H1 (cell line): ENCODE measurements at regions not wholly inside any gene's neighbourhood (a gene's known extent, or its start where the extent isn't known, plus 50 kb on each side); places are given as distances from the start of the nearest gene placed in this dataset.

Source experiments
- BACH1 ChIP-seq: IDR thresholded peaks from 2 replicates; pipeline ENCODE4 v1.6.1; 2012; ENCODE audit warnings: low read length, improper control_type of control experiment
- BCL11A ChIP-seq, 2 experiments: IDR thresholded peaks; one replicate each; pipeline ENCODE4 v1.6.1; 2011; ENCODE audit warnings: low read depth in 2 of 2, low read length in 2 of 2, mild to moderate bottlenecking in 2 of 2
- CHD7 ChIP-seq: fragments of 300-600 bp; sonication (generic); IDR thresholded peaks from 2 replicates; pipeline ENCODE4 v1.7.1; 2012; ENCODE audit warnings: low read length, moderate library complexity, mild to moderate bottlenecking, inconsistent platforms; ENCODE audit not compliant: insufficient replicate concordance
- E2F6 ChIP-seq: IDR thresholded peaks from 2 replicates; pipeline ENCODE4 v1.6.1; 2012; ENCODE audit warnings: inconsistent platforms
- FOSL1 ChIP-seq: IDR thresholded peaks from 2 replicates; pipeline ENCODE4 v1.6.1; 2011; ENCODE audit warnings: mild to moderate bottlenecking, low read depth, low read length, moderate library complexity; ENCODE audit not compliant: insufficient read depth
- KDM1A ChIP-seq: fragments of 200-600, 300-600 bp; sonication (generic); IDR thresholded peaks from 2 replicates; pipeline ENCODE4 v1.7.1; 2016; ENCODE audit warnings: mild to moderate bottlenecking, low read length, borderline replicate concordance
- RXRA ChIP-seq: IDR thresholded peaks from 2 replicates; pipeline ENCODE4 v1.6.1; 2011; ENCODE audit warnings: low read depth, mild to moderate bottlenecking, low read length, moderate library complexity; ENCODE audit not compliant: insufficient read depth
- SP1 ChIP-seq: IDR thresholded peaks from 2 replicates; pipeline ENCODE4 v1.6.1; 2011; ENCODE audit warnings: low read depth, low read length
- SP2 ChIP-seq: IDR thresholded peaks from 2 replicates; pipeline ENCODE4 v1.6.1; 2012; ENCODE audit warnings: mild to moderate bottlenecking, low read length, inconsistent platforms
- TEAD4 ChIP-seq: IDR thresholded peaks from 2 replicates; pipeline ENCODE4 v1.6.1; 2012; ENCODE audit warnings: low read depth, low read length, inconsistent platforms, mixed read lengths

GRCh38 chr3:61411009-61411662 lies 150.2 kb upstream of the PTPRG start (continued):
- TF ChIP-seq CHD7 (no peak), SP2 (no peak), FOSL1 (no peak), KDM1A (no peak), BCL11A (IDR thresholded peaks at IDR 0.05; ENCODE audit: low read depth in 2 of 2, low read length in 2 of 2) (no peak), BACH1 (no peak), E2F6 (no peak), RXRA (no peak), TEAD4 (no peak), SP1 (no peak)
